ENCODE measurements at regions not wholly inside any gene's neighbourhood (a gene's known extent, or its start where the extent isn't known, plus 50 kb on each side); places are given as distances from the start of the nearest gene placed in this dataset.
"Not testable (repeated sequence)": the region's sequence is repeated elsewhere in the genome, so short reads cannot be mapped to it uniquely, and the experiment has no call there.

- no peak for DNase-seq
Measured at GRCh38 chrX:128754130-128754529, 701.9 kb upstream of the ACTRT1 start.

GRCh38 chrX:128739539-128739938 lies 687.3 kb upstream of the ACTRT1 start:
- no peak for DNase-seq

GRCh38 chrX:128728943-128729342 lies 676.7 kb upstream of the ACTRT1 start:
- DNase-seq, result no peak

DNA sequence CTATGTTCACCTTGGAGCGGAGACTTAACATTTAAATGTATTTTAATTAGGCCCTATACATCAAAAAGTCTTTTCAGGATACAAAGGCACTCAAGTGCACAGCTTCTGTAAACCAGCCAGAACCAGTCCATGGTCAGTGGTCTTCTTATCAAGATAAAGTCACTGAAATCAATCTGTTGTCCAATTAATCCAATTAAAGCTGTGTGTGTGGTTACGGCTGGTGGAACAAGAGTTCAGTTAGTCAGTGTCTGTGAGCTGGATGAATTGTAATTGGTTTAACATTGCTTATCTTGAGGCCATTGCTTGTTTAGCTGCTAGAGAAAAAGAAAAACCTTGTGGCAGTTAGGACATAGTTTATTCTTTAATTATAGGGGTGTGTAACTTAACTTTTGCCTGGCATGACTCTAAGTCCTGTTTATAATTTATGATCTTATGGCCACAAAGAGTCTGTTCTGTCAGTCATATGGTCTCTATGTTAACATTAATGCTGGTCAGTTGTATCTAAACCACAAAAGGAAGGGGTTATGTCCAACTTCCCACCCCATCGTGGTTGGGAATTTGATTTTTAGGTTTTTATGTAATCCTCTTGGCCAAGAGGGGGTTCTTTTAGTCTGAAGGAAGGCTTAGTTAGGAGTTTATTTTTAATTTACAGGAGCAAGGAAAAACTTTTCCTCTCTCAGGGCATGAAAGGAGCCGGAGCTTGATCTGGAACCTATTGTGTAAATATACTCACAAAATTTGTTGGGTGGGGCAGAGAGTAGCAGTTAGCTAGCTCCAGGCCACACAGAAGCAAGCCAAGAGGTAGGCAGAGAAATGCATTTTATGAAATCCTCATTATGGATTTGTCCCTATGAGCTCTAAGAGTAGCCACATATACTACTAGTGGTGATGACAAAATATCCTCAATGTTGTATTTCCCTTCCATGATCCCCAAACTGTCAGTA lies 665.7 kb upstream of the ACTRT1 start:
- DNase-seq, result no peak

- no peak for DNase-seq
Measured at GRCh38 chrX:128714425-128714824, 662.2 kb upstream of the ACTRT1 start.

- no peak for DNase-seq
Measured at GRCh38 chrX:128699716-128700285, 647.6 kb upstream of the ACTRT1 start.

DNA sequence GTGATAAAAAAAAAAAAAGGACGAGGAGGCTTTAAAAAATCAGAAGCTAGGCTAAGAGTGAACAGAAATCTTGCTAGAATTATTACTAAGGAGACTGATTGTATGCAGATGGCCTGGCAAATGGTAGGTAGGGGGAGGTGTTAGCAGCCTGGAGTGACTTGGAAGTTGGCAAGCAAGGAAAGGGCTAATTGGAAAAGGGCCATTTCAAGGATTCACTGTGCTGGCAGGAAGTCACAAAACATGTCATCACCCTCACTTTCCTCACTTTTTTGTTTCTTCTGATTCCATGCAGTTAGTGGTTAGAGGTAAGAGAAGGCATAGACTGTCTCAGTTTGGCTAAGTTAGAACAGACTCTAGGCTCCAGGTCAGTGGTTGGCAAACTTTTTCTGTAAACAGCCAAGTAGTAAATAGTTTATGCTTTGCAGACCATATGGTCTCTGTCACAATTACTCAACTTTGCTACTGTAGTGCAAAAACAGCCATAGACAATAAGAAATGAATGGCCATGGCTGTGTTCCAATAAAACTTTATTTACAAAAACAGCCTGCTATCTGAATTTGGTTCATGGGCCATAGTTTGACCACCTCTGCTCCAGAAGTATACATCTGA lies 646.5 kb upstream of the ACTRT1 start:
- DNase-seq, result no peak

GRCh38 chrX:128691872-128692271 lies 639.7 kb upstream of the ACTRT1 start:
- DNase-seq, result no peak

- DNase-seq, result no peak
Measured at GRCh38 chrX:128685387-128685786, 633.2 kb upstream of the ACTRT1 start.

DNA sequence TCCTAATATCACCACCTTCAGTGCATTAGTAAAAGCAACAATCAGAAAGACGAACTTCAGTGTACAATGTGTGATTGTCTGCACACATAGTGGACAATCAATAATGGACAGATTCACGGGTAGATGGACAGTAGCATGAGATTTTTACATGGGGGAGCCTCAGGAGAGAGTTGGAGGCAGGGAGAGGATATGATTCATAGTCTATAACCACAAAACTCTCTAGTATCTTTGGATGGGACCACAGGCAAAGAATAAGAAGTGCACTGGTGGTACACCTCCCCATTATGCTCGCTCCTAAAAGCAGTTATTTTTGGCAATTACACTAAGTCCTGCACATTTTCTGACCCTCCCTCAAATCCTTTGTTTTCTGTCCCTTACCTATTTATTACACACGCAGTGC lies 624.4 kb upstream of the ACTRT1 start:
- no peak for DNase-seq

- DNase-seq, result not testable (repeated sequence)
Measured at GRCh38 chrX:128674326-128675086, 622.3 kb upstream of the ACTRT1 start.

GRCh38 chrX:128664211-128664610 lies 612.0 kb upstream of the ACTRT1 start:
- no peak for DNase-seq

DNA sequence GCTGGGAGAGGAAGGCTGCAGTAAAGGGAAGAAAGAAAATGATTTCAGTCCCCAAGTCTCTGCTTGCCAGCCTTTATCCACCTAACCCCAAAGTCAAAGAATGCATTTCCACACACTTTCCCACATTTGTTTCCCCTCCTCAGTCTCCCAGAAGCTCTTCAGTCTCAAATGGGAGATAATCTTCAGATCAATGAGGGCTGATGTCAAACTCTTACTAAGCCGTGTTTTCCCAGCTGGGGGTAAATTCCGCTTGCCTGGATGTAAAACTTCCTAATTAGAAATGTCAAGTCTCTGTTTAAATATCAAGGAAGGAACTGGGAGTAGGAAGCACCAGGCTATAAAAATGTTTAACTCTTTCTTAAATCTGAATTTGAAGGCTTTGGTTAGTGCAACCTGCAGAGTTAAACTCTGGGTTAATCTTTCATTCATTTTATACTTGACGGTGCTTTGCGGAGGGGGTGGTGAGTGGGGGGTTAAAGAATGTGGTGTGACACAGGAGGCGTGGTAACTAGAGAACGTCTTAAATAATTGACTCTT lies 601.4 kb upstream of the ACTRT1 start:
- no peak for DNase-seq

GRCh38 chrX:128650326-128650725 lies 598.1 kb upstream of the ACTRT1 start:
- no peak for DNase-seq

- DNase-seq, result no peak
Measured at GRCh38 chrX:128634754-128635153, 582.6 kb upstream of the ACTRT1 start.

- no peak for DNase-seq
Measured at GRCh38 chrX:128623361-128623760, 571.2 kb upstream of the ACTRT1 start.

DNA sequence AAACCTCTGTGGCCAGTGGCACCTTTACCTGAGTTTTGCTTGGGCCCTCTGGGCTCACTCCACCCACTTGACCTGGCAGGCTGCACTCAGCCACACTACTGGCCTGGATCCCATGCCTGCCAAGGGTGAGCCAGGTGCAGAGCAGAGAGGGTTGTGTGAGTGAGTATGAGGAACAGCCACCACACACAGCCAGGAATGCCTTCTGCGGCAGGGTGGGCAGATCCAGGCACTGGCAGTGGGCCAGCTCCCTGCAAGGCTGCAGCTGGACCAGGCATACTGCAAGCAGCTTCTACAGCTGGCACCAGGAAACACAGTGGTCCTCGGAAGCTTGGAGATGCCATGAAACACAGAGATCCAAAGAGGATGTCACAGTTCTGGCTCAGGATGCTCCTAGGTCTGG lies 570.1 kb upstream of the ACTRT1 start:
- DNase-seq, result no peak

DNA sequence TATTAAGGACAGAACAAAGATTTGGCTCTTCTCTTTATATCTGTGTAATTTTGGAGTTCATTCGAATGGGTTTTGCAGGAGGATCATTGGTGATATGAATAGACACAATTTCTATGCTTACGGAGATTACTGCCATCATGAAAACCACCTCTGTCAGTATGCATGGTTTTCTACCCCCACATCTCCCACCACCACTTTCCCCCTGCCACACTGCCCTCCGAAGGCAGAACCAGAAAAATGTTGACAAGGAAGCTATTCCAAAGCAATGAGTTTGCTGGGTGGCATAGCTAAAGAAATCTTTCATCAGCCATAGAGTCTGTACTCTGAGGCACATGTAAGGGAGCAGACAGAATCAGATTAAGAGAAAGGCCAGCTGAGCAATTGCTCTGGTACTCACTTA lies 567.3 kb upstream of the ACTRT1 start:
- no peak for DNase-seq

- no peak for DNase-seq
Measured at GRCh38 chrX:128616933-128617332, 564.7 kb upstream of the ACTRT1 start.

DNA sequence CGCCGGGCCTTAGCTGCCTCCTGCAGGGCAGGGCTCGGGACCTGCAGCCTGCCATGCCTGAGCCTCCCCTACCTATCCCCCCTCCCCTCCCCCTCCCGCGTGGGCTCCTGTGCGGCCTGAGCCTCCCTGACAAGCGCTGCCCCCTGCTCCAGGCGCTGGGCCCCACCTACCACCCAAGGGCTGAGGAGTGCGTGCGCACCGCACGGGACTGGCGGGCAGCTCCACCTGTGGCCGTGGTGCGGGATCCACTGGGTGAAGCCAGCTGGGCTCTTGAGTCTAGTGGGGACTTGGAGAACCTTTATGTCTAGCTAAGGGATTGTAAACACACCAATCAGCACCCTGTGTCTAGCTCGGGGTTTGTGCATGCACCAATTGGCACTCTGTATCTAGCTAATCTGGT lies 554.6 kb upstream of the ACTRT1 start:
- not testable (repeated sequence) for DNase-seq

- not testable (repeated sequence) for DNase-seq
Measured at GRCh38 chrX:128606357-128606756, 554.2 kb upstream of the ACTRT1 start.

- DNase-seq, result no peak
Measured at GRCh38 chrX:128601706-128602105, 549.5 kb upstream of the ACTRT1 start.

- no peak for DNase-seq
Measured at GRCh38 chrX:128599632-128600031, 547.4 kb upstream of the ACTRT1 start.
